Panc1 (cell line): ENCODE measurements at regions not wholly inside any gene's neighbourhood (a gene's known extent, or its start where the extent isn't known, plus 50 kb on each side); places are given as distances from the start of the nearest gene placed in this dataset.

Experiments
- ATAC-seq: fragments of 200-7000 bp; cut with Tn5 transposase; 2 replicates; pipeline ENCODE4 v1.9.1; 2020; ENCODE audit warnings: mild to moderate bottlenecking, moderate library complexity
- BruUV-seq: library from RNA; stranded (reverse); fragments of 400-500 nt; replicated peaks from 2 replicates; lab custom pipeline; 2021; lab: Mats Ljungman, UMichigan
- CTCF ChIA-PET: fragments of 300-600 bp; sonication (Branson Sonifier 250); formaldehyde crosslinking; loops from one replicate; lab custom pipeline; 2022; ENCODE audit warnings: antibody characterized with exemption; lab: Charles Lee
- POLR2A ChIA-PET: fragments of 300-600 bp; sonication (Branson Sonifier 250); formaldehyde crosslinking; loops from one replicate; lab custom pipeline; 2022; ENCODE audit warnings: antibody characterized with exemption; lab: Charles Lee
- DNase-seq: peaks from one replicate; pipeline ENCODE4 v3.0.0-alpha.2; 2010; ENCODE audit warnings: low read depth, low spot score
- H3K27ac ChIP-seq: 2 replicates; pipeline ENCODE4 v1.5.1; 2011; ENCODE audit warnings: mild to moderate bottlenecking, low read length, inconsistent platforms
- H3K27me3 ChIP-seq: fragments of 200-500 bp; sonication (Bioruptor generic); 2 replicates; pipeline ENCODE4 v1.6.0; 2014; ENCODE audit warnings: low read length, inconsistent platforms; ENCODE audit not compliant: control insufficient read depth, insufficient read depth
- H3K36me3 ChIP-seq: fragments of 200-500 bp; sonication (Bioruptor generic); 2 replicates; pipeline ENCODE4 v1.5.1; 2014; ENCODE audit warnings: inconsistent platforms, mild to moderate bottlenecking, low read length, moderate library complexity; ENCODE audit not compliant: control insufficient read depth, insufficient read depth
- H3K4me1 ChIP-seq: 2 replicates; pipeline ENCODE4 v1.5.1; 2011; ENCODE audit warnings: inconsistent platforms, mild to moderate bottlenecking, low read length, moderate library complexity; ENCODE audit not compliant: control insufficient read depth, insufficient read depth
- H3K4me3 ChIP-seq, 2 experiments: 2 replicates each; pipeline ENCODE4 v1.5.1; 2011 to 2012; ENCODE audit warnings: low read depth in 2 of 2, low read length in 2 of 2, mild to moderate bottlenecking in 2 of 2, inconsistent platforms in 1 of 2, moderate library complexity in 1 of 2
- H3K9me3 ChIP-seq: fragments of 200-500 bp; sonication (Bioruptor generic); 2 replicates; pipeline ENCODE4 v1.5.1; 2014; ENCODE audit warnings: low read depth, mild to moderate bottlenecking, inconsistent platforms, low read length, moderate library complexity; ENCODE audit not compliant: control insufficient read depth, insufficient read depth
- POLR2AphosphoS5 ChIP-seq: IDR thresholded peaks from 2 replicates; pipeline ENCODE4 v1.6.1; 2012; ENCODE audit warnings: mild to moderate bottlenecking, low read depth, low read length, moderate library complexity
- SIN3A ChIP-seq: IDR thresholded peaks from 2 replicates; pipeline ENCODE4 v1.6.1; 2012; ENCODE audit warnings: low read depth, mild to moderate bottlenecking, low read length, moderate library complexity, borderline replicate concordance; ENCODE audit not compliant: insufficient read depth
- TCF7L2 ChIP-seq: IDR thresholded peaks from 2 replicates; pipeline ENCODE4 v1.6.1; 2011; ENCODE audit warnings: mild to moderate bottlenecking, low read depth, low read length, inconsistent platforms
- in situ Hi-C: cut with HindIII; loops from 2 replicates; pipeline ENCODE4 v1.10.0; 2016; ENCODE audit warnings: low sequenced_read_pairs, low pct_unique_long_range_greater_than_20kb
- intact Hi-C: fragments of 100-400 bp; cut with micrococcal nuclease; formaldehyde crosslinking; loops from one replicate; pipeline ENCODE4 v1.10.0; 2022; ENCODE audit not compliant: unreplicated experiment
- TF ChIP-seq, protein P1 (sequence below): fragments of 450-650 bp; IDR thresholded peaks from 2 replicates; pipeline ENCODE4 v1.5.1; 2017; ENCODE audit warnings: mild to moderate bottlenecking
- TF ChIP-seq, protein P2 (sequence below), 2 experiments: IDR thresholded peaks; 2 replicates each; pipeline ENCODE4 v1.6.1; 2011 to 2012; ENCODE audit warnings: low read depth in 2 of 2, control low read depth in 1 of 2, low read length in 1 of 2, mild to moderate bottlenecking in 1 of 2, moderate library complexity in 1 of 2; ENCODE audit not compliant: insufficient read depth in 1 of 2

DNA sequence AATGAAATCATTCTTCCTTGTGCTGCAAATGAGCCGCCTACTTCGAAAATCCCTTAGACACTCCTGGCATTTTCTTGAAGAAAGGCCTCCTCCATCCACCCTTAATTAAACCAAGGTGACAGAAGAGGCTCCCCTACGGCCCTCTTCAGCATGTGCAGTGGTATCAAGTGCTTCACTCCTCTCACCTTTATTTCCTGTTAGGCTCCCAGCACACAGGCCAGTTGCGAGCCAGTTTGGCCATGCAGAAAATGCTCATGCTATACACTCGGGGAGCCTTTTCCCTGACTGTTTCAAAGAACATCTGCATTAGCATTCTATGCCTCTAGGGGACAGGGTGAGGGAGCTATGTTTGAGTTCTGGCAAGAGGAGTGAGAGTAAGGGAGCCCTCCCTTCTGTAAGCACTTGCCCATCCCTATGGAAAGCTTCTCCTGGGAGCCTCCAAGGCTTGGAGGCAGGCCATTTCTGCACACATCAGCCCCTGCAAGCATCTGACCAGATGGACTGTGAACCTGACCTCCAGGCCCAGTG is 291.5 kb downstream of the RPS29 start:
- no TSS peak for BruUV-seq
- no peak overlapping the region for H3K27ac ChIP-seq
- no peak overlapping the region for H3K4me3 ChIP-seq
- intact Hi-C loops (no loop called here), in situ Hi-C loops (no loop called here)
- no peaks in the 10 kb centered on the region for H3K4me1 ChIP-seq
- POLR2A ChIA-PET: no interaction called here
- CTCF ChIA-PET: no interaction called here
- H3K9me3 ChIP-seq: no peaks in the 10 kb centered on the region
- H3K27me3 ChIP-seq: no peaks in the 10 kb centered on the region
- DNase-seq: no peak
- no peak for TF ChIP-seq POLR2AphosphoS5
- TF ChIP-seq, protein P1, sequence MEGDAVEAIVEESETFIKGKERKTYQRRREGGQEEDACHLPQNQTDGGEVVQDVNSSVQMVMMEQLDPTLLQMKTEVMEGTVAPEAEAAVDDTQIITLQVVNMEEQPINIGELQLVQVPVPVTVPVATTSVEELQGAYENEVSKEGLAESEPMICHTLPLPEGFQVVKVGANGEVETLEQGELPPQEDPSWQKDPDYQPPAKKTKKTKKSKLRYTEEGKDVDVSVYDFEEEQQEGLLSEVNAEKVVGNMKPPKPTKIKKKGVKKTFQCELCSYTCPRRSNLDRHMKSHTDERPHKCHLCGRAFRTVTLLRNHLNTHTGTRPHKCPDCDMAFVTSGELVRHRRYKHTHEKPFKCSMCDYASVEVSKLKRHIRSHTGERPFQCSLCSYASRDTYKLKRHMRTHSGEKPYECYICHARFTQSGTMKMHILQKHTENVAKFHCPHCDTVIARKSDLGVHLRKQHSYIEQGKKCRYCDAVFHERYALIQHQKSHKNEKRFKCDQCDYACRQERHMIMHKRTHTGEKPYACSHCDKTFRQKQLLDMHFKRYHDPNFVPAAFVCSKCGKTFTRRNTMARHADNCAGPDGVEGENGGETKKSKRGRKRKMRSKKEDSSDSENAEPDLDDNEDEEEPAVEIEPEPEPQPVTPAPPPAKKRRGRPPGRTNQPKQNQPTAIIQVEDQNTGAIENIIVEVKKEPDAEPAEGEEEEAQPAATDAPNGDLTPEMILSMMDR: no peak
- no peak for TF ChIP-seq TCF7L2
- TF ChIP-seq, protein P2, sequence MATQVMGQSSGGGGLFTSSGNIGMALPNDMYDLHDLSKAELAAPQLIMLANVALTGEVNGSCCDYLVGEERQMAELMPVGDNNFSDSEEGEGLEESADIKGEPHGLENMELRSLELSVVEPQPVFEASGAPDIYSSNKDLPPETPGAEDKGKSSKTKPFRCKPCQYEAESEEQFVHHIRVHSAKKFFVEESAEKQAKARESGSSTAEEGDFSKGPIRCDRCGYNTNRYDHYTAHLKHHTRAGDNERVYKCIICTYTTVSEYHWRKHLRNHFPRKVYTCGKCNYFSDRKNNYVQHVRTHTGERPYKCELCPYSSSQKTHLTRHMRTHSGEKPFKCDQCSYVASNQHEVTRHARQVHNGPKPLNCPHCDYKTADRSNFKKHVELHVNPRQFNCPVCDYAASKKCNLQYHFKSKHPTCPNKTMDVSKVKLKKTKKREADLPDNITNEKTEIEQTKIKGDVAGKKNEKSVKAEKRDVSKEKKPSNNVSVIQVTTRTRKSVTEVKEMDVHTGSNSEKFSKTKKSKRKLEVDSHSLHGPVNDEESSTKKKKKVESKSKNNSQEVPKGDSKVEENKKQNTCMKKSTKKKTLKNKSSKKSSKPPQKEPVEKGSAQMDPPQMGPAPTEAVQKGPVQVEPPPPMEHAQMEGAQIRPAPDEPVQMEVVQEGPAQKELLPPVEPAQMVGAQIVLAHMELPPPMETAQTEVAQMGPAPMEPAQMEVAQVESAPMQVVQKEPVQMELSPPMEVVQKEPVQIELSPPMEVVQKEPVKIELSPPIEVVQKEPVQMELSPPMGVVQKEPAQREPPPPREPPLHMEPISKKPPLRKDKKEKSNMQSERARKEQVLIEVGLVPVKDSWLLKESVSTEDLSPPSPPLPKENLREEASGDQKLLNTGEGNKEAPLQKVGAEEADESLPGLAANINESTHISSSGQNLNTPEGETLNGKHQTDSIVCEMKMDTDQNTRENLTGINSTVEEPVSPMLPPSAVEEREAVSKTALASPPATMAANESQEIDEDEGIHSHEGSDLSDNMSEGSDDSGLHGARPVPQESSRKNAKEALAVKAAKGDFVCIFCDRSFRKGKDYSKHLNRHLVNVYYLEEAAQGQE (IDR thresholded peaks at IDR 0.05; ENCODE audit: insufficient read depth in 1 of 2, low read depth in 2 of 2, low read length in 1 of 2): no peak
- no peaks in the 10 kb centered on the region for H3K36me3 ChIP-seq
- ATAC-seq: no peak

DNA sequence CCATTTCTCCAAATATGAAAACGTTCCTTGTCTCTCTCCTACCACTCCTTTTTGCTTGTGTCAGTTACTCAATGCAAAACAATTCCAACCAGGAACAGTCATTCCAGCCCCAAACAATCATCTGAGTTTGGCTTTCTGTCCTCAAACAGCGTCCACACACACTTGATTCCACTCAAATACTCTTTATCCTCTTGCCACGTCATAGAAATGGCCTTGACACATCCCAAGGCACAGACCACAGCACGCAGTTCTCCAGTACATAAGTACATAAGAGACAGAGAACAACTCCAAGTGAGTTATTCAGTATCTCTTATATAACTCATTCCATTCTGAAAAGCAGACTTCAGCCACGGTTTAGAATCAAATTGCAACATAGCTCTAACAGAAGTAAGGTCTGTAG is 299.2 kb downstream of the RPS29 start:
- intact Hi-C loops: no loop called here

More for the DNA sequence above, 299.2 kb downstream of the RPS29 start:
- H3K27me3 ChIP-seq: no peaks in the 10 kb centered on the region
- BruUV-seq: no TSS peak
- no peak for ATAC-seq
- ChIA-PET POLR2A (no interaction called here), CTCF (no interaction called here)
- H3K27ac ChIP-seq: no peak overlapping the region
- no peak for DNase-seq
- in situ Hi-C loops: no loop called here
- H3K9me3 ChIP-seq: no peaks in the 10 kb centered on the region
- no peaks in the 10 kb centered on the region for H3K4me1 ChIP-seq
- TF ChIP-seq, protein P2 (IDR thresholded peaks at IDR 0.05; ENCODE audit: insufficient read depth in 1 of 2, low read depth in 2 of 2, low read length in 1 of 2): no peak
- TF ChIP-seq POLR2AphosphoS5 (no peak), TCF7L2 (no peak), SIN3A (no peak)
- TF ChIP-seq, protein P1: no peak
- no peaks in the 10 kb centered on the region for H3K36me3 ChIP-seq
- H3K4me3 ChIP-seq: no peak overlapping the region
